Keratinocyte (primary cell): ENCODE measurements at regions not wholly inside any gene's neighbourhood (a gene's known extent, or its start where the extent isn't known, plus 50 kb on each side); places are given as distances from the start of the nearest gene placed in this dataset.
A peak's percentile ranks its signal among the peaks of the same experiment; 100 is the strongest.
"Not testable (repeated sequence)": the region's sequence is repeated elsewhere in the genome, so short reads cannot be mapped to it uniquely, and the experiment has no call there.

ENCODE experiments used
- DNase-seq: peaks from one replicate; pipeline ENCODE4 v3.0.0-alpha.2; 2011; ENCODE audit warnings: low read depth, missing footprints, low spot score
- FAIRE-seq: peaks from 2 replicates; lab custom pipeline; 2011; peaks lifted over from hg19 to GRCh38; lab: Jason Lieb, UNC
- H2AFZ ChIP-seq: 2 replicates; pipeline ENCODE4 v1.6.0; 2012; ENCODE audit warnings: low read length, control low read depth, inconsistent platforms; ENCODE audit not compliant: control insufficient read depth
- H3K27ac ChIP-seq: 2 replicates; pipeline ENCODE4 v1.5.1; 2011; ENCODE audit warnings: low read length; ENCODE audit not compliant: control insufficient read depth, insufficient read depth
- H3K27me3 ChIP-seq: 3 replicates; pipeline ENCODE4 v1.6.0; 2011; ENCODE audit warnings: low read length; ENCODE audit not compliant: control insufficient read depth, insufficient read depth; ENCODE audit errors: extremely low read depth
- H3K36me3 ChIP-seq, 2 experiments: 2 replicates in 1 of 2; 3 replicates in 1 of 2; pipeline ENCODE4 v1.5.1; 2011; ENCODE audit warnings: low read length in 2 of 2, mild to moderate bottlenecking in 1 of 2; ENCODE audit not compliant: control insufficient read depth in 2 of 2, insufficient read depth in 2 of 2; ENCODE audit errors: extremely low read depth in 1 of 2
- H3K4me1 ChIP-seq: 3 replicates; pipeline ENCODE4 v1.5.1; 2011; ENCODE audit warnings: low read length; ENCODE audit not compliant: control insufficient read depth, insufficient read depth; ENCODE audit errors: extremely low read depth
- H3K4me2 ChIP-seq: 3 replicates; pipeline ENCODE4 v1.6.0; 2011; ENCODE audit warnings: low read depth, low read length; ENCODE audit not compliant: control insufficient read depth, insufficient read depth; ENCODE audit errors: extremely low read depth
- H3K4me3 ChIP-seq, 3 experiments: fragments of 200-600 bp in 1 of 3; sonication (generic) in 1 of 3; 2 replicates in 2 of 3; 3 replicates in 1 of 3; pipeline ENCODE4 v1.5.1; 2011 to 2016; ENCODE audit warnings: low read length in 3 of 3, mild to moderate bottlenecking in 3 of 3, control low read depth in 2 of 3, inconsistent platforms in 1 of 3, low read depth in 1 of 3, mixed read lengths in 1 of 3, mixed run types in 1 of 3, moderate library complexity in 1 of 3; ENCODE audit not compliant: control insufficient read depth in 2 of 3, insufficient read depth in 2 of 3; ENCODE audit errors: extremely low read depth in 1 of 3
- H3K79me2 ChIP-seq: 2 replicates; pipeline ENCODE4 v1.6.0; 2012; ENCODE audit warnings: low read length; ENCODE audit not compliant: control insufficient read depth, insufficient read depth
- H3K9ac ChIP-seq: 3 replicates; pipeline ENCODE4 v1.6.0; 2011; ENCODE audit warnings: low read length; ENCODE audit not compliant: control insufficient read depth, insufficient read depth; ENCODE audit errors: extremely low read depth
- H3K9me1 ChIP-seq: 3 replicates; pipeline ENCODE4 v1.6.0; 2011; ENCODE audit warnings: low read length; ENCODE audit not compliant: control insufficient read depth, insufficient read depth; ENCODE audit errors: extremely low read depth
- H3K9me3 ChIP-seq: 2 replicates; pipeline ENCODE4 v1.5.1; 2012; ENCODE audit warnings: low read depth, low read length; ENCODE audit not compliant: control insufficient read depth
- H4K20me1 ChIP-seq: 3 replicates; pipeline ENCODE4 v1.6.0; 2011; ENCODE audit warnings: low read length; ENCODE audit not compliant: control insufficient read depth, insufficient read depth; ENCODE audit errors: extremely low read depth
- EZH2 ChIP-seq: IDR thresholded peaks from one replicate; pipeline ENCODE4 v1.6.1; 2012; ENCODE audit warnings: inconsistent platforms, mild to moderate bottlenecking, low read length, moderate library complexity
- dilution Hi-C: fragments of 300-500 bp; cut with MboI; formaldehyde crosslinking; loops from one replicate; pipeline ENCODE4 v1.7.0; 2020; ENCODE audit warnings: low sequenced_read_pairs; ENCODE audit not compliant: extremely low pct_ligation_motif_present
- TF ChIP-seq, protein P1 (sequence below), 3 experiments: IDR thresholded peaks in 1 of 3; conservative IDR thresholded peaks in 1 of 3; optimal IDR thresholded peaks in 1 of 3; 2 replicates in 2 of 3; 3 replicates in 1 of 3; pipeline versions ENCODE3 to v1.5.1; 2011; ENCODE audit warnings: low read length in 3 of 3, mild to moderate bottlenecking in 3 of 3, moderate library complexity in 2 of 3, control low read depth in 1 of 3, inconsistent platforms in 1 of 3; ENCODE audit not compliant: insufficient read depth in 2 of 3; ENCODE audit errors: extremely low read depth in 1 of 3

DNA sequence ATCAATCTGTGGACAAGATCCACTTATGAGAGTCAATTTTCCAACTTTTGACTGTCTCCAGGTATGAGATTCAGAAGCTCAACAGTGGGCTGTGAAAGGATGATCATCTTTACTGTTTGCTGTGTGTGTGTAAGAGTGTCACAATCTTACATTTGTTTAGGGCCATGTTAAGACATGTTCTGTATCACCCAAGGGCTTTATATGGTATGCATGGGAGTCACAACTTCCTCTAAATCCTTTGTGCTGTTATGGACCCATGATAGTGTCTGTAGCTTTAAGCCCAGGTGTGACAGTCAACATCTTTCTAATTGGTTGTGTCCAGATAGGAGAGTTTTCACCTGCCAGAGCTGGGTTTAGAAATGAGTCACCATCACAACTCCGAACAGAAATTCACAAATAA lies 70.2 kb downstream of the ZNF726 start:
- H3K4me2 ChIP-seq, H3K9me3 ChIP-seq, H3K4me3 ChIP-seq, DNase-seq, FAIRE-seq, H3K9me1 ChIP-seq, H3K36me3 ChIP-seq, H3K27me3 ChIP-seq, H3K27ac ChIP-seq, H3K9ac ChIP-seq, H3K79me2 ChIP-seq, H2AFZ ChIP-seq, dilution Hi-C loops, H3K4me1 ChIP-seq, H4K20me1 ChIP-seq: not testable (repeated sequence)

DNA sequence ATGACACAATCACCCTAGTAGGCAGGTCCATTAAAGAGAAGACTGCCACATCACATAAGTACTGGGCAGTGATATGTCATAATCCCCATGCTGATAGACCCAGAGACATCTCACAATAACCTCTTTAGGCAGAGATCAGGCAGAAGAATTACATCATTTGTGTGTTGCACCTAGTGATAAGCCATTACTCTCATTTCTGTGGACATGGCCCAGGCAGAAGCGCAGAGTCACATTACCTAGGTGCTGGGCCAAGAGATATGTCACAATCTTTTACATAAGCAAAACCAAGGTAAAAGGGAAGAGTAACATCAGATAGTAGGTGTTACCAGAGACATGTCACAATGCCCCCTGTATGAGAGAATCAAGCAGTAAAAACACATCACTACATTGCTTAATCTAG lies 71.9 kb downstream of the ZNF726 start:
- H3K4me2 ChIP-seq, result no peak overlapping the region
- FAIRE-seq (no peak), DNase-seq (no peak)
- H3K9me3 ChIP-seq, result peaks cover 2% of the 10 kb centered on the region
- no peaks in the 10 kb centered on the region for H3K36me3 ChIP-seq
- H3K27ac ChIP-seq, result no peak overlapping the region
- no peaks in the 10 kb centered on the region for H3K79me2 ChIP-seq
- no peaks in the 10 kb centered on the region for H3K4me1 ChIP-seq
- H2AFZ ChIP-seq, result no peak overlapping the region
- H3K9ac ChIP-seq, result no peak overlapping the region
- dilution Hi-C loops, result no loop called here
- H3K27me3 ChIP-seq, result no peaks in the 10 kb centered on the region
- H4K20me1 ChIP-seq, result no peaks in the 10 kb centered on the region
- TF ChIP-seq, protein P1, sequence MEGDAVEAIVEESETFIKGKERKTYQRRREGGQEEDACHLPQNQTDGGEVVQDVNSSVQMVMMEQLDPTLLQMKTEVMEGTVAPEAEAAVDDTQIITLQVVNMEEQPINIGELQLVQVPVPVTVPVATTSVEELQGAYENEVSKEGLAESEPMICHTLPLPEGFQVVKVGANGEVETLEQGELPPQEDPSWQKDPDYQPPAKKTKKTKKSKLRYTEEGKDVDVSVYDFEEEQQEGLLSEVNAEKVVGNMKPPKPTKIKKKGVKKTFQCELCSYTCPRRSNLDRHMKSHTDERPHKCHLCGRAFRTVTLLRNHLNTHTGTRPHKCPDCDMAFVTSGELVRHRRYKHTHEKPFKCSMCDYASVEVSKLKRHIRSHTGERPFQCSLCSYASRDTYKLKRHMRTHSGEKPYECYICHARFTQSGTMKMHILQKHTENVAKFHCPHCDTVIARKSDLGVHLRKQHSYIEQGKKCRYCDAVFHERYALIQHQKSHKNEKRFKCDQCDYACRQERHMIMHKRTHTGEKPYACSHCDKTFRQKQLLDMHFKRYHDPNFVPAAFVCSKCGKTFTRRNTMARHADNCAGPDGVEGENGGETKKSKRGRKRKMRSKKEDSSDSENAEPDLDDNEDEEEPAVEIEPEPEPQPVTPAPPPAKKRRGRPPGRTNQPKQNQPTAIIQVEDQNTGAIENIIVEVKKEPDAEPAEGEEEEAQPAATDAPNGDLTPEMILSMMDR (optimal IDR thresholded peaks at IDR 0.05 in 1 of 3, IDR thresholded peaks at IDR 0.05 in 1 of 3, conservative IDR thresholded peaks at IDR 0.05 in 1 of 3; ENCODE audit: extremely low read depth in 1 of 3, insufficient read depth in 2 of 3, low read length in 3 of 3), result no peak
- TF ChIP-seq EZH2, result no peak
- no peak overlapping the region for H3K4me3 ChIP-seq
- H3K9me1 ChIP-seq, result no peaks in the 10 kb centered on the region

DNA sequence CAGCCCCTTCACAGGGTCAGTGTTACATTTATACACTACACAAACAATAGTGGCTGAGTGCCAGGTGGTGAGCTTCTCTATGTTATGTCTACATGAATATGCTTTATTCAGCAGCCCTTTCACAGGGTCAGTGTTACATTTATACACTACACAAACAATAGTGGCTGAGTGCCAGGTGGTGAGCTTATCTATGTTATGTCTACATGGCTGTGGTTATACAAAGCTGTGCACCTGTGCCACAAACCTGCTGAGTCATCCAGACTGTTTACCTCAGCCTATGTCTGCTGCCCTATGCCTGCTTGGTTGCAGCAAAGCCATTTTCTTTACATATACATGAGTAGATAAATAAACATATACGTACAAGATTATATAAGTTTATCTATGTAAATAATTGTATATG lies 76.5 kb downstream of the ZNF726 start:
- H3K9ac ChIP-seq, result no peak overlapping the region
- H3K27me3 ChIP-seq, result no peaks in the 10 kb centered on the region
- H3K79me2 ChIP-seq, result no peaks in the 10 kb centered on the region
- no peaks in the 10 kb centered on the region for H3K9me1 ChIP-seq
- no peak for TF ChIP-seq EZH2
- TF ChIP-seq, protein P1 (optimal IDR thresholded peaks at IDR 0.05 in 1 of 3, IDR thresholded peaks at IDR 0.05 in 1 of 3, conservative IDR thresholded peaks at IDR 0.05 in 1 of 3; ENCODE audit: extremely low read depth in 1 of 3, insufficient read depth in 2 of 3, low read length in 3 of 3), result no peak
- H3K4me1 ChIP-seq, result no peaks in the 10 kb centered on the region
- no peaks in the 10 kb centered on the region for H3K36me3 ChIP-seq
- DNase-seq (peak; percentile 9), FAIRE-seq (peak; percentile 20)
- H3K4me2 ChIP-seq, result no peak overlapping the region
- H2AFZ ChIP-seq, result no peak overlapping the region
- H4K20me1 ChIP-seq, result no peaks in the 10 kb centered on the region
- no peak overlapping the region for H3K27ac ChIP-seq
- dilution Hi-C loops, result no loop called here
- H3K9me3 ChIP-seq, result peaks cover 5% of the 10 kb centered on the region
- H3K4me3 ChIP-seq, result no peak overlapping the region
